Right atrium auricular region (tissue), 2 donors: ENCODE measurements at regions not wholly inside any gene's neighbourhood (a gene's known extent, or its start where the extent isn't known, plus 50 kb on each side); places are given as distances from the start of the nearest gene placed in this dataset.

Experiments used
- DNase-seq: peaks from one replicate; pipeline ENCODE4 v3.0.0-alpha.2; 2019; ENCODE audit warnings: low spot score
- H3K27ac ChIP-seq, 2 donors: fragments of 200-600 bp; sonication (generic); 1 replicate in 1 of 2; 2 replicates in 1 of 2; pipeline ENCODE4 v1.5.1; 2016 to 2019
- H3K27me3 ChIP-seq, 2 donors: fragments of 200-600 bp; sonication (generic); one replicate each; pipeline versions ENCODE4 v1.5.1 to v1.6.0; 2017 to 2019
- H3K36me3 ChIP-seq: fragments of 200-600 bp; sonication (generic); one replicate; pipeline ENCODE4 v1.5.1; 2016
- H3K4me1 ChIP-seq, 2 donors: fragments of 200-600 bp; sonication (generic); one replicate each; pipeline versions ENCODE4 v1.5.1 to v1.6.0; 2017 to 2019
- H3K4me3 ChIP-seq, 2 donors: fragments of 200-600 bp; sonication (generic); 1 replicate in 1 of 2; 2 replicates in 1 of 2; pipeline ENCODE4 v1.5.1; 2017 to 2019; ENCODE audit warnings: mild to moderate bottlenecking in 1 of 2, moderate library complexity in 1 of 2
- H3K9me3 ChIP-seq, 2 donors: fragments of 200-600 bp; sonication (generic); one replicate each; pipeline ENCODE4 v1.5.1; 2019
- TF ChIP-seq, protein P1 (sequence below), 2 donors: fragments of 200-600 bp; sonication (generic); IDR thresholded peaks; one replicate each; pipeline ENCODE4 v1.5.1; 2019; ENCODE audit warnings: antibody characterized with exemption in 2 of 2

- DNase-seq, result peak; percentile 91
- H3K36me3 ChIP-seq, result no peaks in the 10 kb centered on the region
- H3K27me3 ChIP-seq, result no peaks in the 10 kb centered on the region
- H3K27ac ChIP-seq, result peak overlapping the region; percentile 21 to 29
- H3K9me3 ChIP-seq, result no peaks in the 10 kb centered on the region
- no peak overlapping the region for H3K4me3 ChIP-seq
- H3K4me1 ChIP-seq, result peaks cover 0 to 50% of the 10 kb centered on the region in 2 donors
- TF ChIP-seq, protein P1, sequence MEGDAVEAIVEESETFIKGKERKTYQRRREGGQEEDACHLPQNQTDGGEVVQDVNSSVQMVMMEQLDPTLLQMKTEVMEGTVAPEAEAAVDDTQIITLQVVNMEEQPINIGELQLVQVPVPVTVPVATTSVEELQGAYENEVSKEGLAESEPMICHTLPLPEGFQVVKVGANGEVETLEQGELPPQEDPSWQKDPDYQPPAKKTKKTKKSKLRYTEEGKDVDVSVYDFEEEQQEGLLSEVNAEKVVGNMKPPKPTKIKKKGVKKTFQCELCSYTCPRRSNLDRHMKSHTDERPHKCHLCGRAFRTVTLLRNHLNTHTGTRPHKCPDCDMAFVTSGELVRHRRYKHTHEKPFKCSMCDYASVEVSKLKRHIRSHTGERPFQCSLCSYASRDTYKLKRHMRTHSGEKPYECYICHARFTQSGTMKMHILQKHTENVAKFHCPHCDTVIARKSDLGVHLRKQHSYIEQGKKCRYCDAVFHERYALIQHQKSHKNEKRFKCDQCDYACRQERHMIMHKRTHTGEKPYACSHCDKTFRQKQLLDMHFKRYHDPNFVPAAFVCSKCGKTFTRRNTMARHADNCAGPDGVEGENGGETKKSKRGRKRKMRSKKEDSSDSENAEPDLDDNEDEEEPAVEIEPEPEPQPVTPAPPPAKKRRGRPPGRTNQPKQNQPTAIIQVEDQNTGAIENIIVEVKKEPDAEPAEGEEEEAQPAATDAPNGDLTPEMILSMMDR (IDR thresholded peaks at IDR 0.05), result no peak
Measured at GRCh38 chr15:66650433-66650832, 51.6 kb upstream of the SMAD6 start.

- TF ChIP-seq, protein P1 (IDR thresholded peaks at IDR 0.05), result no peak
- peak overlapping the region in 1 of 2 donors; percentile 29 for H3K27ac ChIP-seq
- H3K27me3 ChIP-seq, result no peaks in the 10 kb centered on the region
- H3K4me3 ChIP-seq, result no peak overlapping the region
- H3K9me3 ChIP-seq, result no peaks in the 10 kb centered on the region
- no peak for DNase-seq
- no peaks in the 10 kb centered on the region for H3K36me3 ChIP-seq
- peaks cover 0 to 51% of the 10 kb centered on the region in 2 donors for H3K4me1 ChIP-seq
Measured at GRCh38 chr15:66651198-66651597, 50.8 kb upstream of the SMAD6 start.

DNA sequence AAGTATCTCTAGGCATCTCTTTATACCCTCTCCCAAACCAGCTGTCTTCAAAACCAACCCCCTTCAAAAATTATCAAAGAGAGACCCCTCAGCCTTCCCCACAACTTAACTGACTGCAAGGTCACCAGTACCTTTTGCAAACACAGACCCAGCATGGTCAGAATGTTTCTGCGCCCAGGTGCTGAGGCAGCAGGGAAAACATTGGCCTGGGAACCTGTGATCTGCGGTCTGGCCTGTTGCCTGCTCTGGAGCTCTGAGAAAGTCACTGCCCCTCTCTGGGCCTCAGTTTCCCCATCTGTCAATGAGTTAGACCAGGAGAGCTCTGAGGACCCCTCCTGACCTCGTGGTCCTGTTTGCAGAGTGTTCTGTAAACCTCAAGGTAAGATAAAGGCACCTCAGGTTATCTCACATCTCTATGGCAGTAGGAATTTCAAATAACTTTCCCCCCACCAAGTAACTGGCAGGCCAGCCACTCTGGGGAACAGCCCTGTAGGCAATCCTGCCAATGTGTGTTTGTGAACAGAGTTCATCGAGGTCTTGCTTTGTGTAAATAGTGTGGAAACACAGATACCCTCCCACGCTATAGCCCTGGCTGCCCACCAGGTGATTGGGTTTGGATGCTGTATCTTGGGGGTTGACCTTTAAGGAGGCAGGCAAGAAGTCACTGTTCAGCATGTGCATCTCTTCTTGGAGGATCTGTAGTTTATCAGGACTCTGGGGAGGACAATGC lies 50.0 kb upstream of the SMAD6 start:
- H3K27ac ChIP-seq, result no peak overlapping the region
- no peaks in the 10 kb centered on the region for H3K9me3 ChIP-seq
- TF ChIP-seq, protein P1 (IDR thresholded peaks at IDR 0.05), result no peak
- H3K27me3 ChIP-seq, result no peaks in the 10 kb centered on the region
- DNase-seq, result no peak
- H3K4me3 ChIP-seq, result no peak overlapping the region
- peaks cover 0 to 44% of the 10 kb centered on the region in 2 donors for H3K4me1 ChIP-seq
- no peaks in the 10 kb centered on the region for H3K36me3 ChIP-seq
